ENCODE measurements at regions not wholly inside any gene's neighbourhood (a gene's known extent, or its start where the extent isn't known, plus 50 kb on each side); places are given as distances from the start of the nearest gene placed in this dataset.

- TF ChIP-seq, protein P1, sequence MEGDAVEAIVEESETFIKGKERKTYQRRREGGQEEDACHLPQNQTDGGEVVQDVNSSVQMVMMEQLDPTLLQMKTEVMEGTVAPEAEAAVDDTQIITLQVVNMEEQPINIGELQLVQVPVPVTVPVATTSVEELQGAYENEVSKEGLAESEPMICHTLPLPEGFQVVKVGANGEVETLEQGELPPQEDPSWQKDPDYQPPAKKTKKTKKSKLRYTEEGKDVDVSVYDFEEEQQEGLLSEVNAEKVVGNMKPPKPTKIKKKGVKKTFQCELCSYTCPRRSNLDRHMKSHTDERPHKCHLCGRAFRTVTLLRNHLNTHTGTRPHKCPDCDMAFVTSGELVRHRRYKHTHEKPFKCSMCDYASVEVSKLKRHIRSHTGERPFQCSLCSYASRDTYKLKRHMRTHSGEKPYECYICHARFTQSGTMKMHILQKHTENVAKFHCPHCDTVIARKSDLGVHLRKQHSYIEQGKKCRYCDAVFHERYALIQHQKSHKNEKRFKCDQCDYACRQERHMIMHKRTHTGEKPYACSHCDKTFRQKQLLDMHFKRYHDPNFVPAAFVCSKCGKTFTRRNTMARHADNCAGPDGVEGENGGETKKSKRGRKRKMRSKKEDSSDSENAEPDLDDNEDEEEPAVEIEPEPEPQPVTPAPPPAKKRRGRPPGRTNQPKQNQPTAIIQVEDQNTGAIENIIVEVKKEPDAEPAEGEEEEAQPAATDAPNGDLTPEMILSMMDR (CRISPR knock-in tag; IDR thresholded peaks at IDR 0.05) = no peak
- TF ChIP-seq MXD4 (CRISPR knock-in tag; IDR thresholded peaks at IDR 0.05) = no peak
- TF ChIP-seq PHB2 (IDR thresholded peaks at IDR 0.05; ENCODE audit: partially characterized antibody) = no peak
- TF ChIP-seq, protein P2, sequence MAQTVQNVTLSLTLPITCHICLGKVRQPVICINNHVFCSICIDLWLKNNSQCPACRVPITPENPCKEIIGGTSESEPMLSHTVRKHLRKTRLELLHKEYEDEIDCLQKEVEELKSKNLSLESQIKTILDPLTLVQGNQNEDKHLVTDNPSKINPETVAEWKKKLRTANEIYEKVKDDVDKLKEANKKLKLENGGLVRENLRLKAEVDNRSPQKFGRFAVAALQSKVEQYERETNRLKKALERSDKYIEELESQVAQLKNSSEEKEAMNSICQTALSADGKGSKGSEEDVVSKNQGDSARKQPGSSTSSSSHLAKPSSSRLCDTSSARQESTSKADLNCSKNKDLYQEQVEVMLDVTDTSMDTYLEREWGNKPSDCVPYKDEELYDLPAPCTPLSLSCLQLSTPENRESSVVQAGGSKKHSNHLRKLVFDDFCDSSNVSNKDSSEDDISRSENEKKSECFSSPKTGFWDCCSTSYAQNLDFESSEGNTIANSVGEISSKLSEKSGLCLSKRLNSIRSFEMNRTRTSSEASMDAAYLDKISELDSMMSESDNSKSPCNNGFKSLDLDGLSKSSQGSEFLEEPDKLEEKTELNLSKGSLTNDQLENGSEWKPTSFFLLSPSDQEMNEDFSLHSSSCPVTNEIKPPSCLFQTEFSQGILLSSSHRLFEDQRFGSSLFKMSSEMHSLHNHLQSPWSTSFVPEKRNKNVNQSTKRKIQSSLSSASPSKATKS (CRISPR knock-in tag; IDR thresholded peaks at IDR 0.05) = no peak
- no peak for TF ChIP-seq POLR2A (IDR thresholded peaks at IDR 0.05; ENCODE audit: insufficient read depth in 1 of 2, low read depth in 2 of 2, low read length in 2 of 2)
- TF ChIP-seq MTA3 (CRISPR knock-in tag; IDR thresholded peaks at IDR 0.05) = no peak
- TF ChIP-seq RBAK (CRISPR knock-in tag; IDR thresholded peaks at IDR 0.05) = no peak
- TF ChIP-seq GZF1 (CRISPR knock-in tag; IDR thresholded peaks at IDR 0.05) = no peak
- no peak for TF ChIP-seq CREM (IDR thresholded peaks at IDR 0.05)
- TF ChIP-seq CREM (CRISPR knock-in tag; IDR thresholded peaks at IDR 0.05) = no peak
- TF ChIP-seq, protein P3, sequence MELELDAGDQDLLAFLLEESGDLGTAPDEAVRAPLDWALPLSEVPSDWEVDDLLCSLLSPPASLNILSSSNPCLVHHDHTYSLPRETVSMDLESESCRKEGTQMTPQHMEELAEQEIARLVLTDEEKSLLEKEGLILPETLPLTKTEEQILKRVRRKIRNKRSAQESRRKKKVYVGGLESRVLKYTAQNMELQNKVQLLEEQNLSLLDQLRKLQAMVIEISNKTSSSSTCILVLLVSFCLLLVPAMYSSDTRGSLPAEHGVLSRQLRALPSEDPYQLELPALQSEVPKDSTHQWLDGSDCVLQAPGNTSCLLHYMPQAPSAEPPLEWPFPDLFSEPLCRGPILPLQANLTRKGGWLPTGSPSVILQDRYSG (CRISPR knock-in tag; IDR thresholded peaks at IDR 0.05) = no peak
Measured at GRCh38 chr1:191151321-191151807, 673.7 kb upstream of the BRINP3 start.

All from HepG2 (cell line).